Natural killer cell (primary cell): ENCODE measurements at regions not wholly inside any gene's neighbourhood (a gene's known extent, or its start where the extent isn't known, plus 50 kb on each side); places are given as distances from the start of the nearest gene placed in this dataset.

Experiments
- ATAC-seq, 3 donors: fragments of 150-1000 bp in 2 of 3; fragments of 200-7000 bp in 1 of 3; cut with Tn5 transposase; 1 replicate in 1 of 3; 2 replicates in 2 of 3; pipeline ENCODE4 v1.10.0; 2021; ENCODE audit warnings: mild to moderate bottlenecking in 2 of 3, moderate library complexity in 2 of 3
- DNase-seq, 2 donors: peaks; one replicate each; pipeline versions ENCODE4 v3.0.0 to v3.0.0-alpha.2; 2013 to 2021; ENCODE audit warnings: mixed read lengths in 1 of 2
- H3K27ac ChIP-seq: one replicate; pipeline ENCODE4 v1.5.1; 2013; ENCODE audit warnings: mild to moderate bottlenecking, low read length
- H3K27me3 ChIP-seq: one replicate; pipeline ENCODE4 v1.6.1; 2013; ENCODE audit warnings: low read length; ENCODE audit not compliant: control insufficient read depth, insufficient read depth
- H3K36me3 ChIP-seq: one replicate; pipeline ENCODE4 v1.6.1; 2013; ENCODE audit warnings: low read length; ENCODE audit not compliant: control insufficient read depth, insufficient read depth
- H3K4me1 ChIP-seq: one replicate; pipeline ENCODE4 v1.6.1; 2013; ENCODE audit warnings: low read length; ENCODE audit not compliant: control insufficient read depth, insufficient read depth
- H3K4me3 ChIP-seq: one replicate; pipeline ENCODE4 v1.5.1; 2013; ENCODE audit warnings: low read length
- H3K9me3 ChIP-seq: one replicate; pipeline ENCODE4 v1.6.1; 2013; ENCODE audit warnings: low read length; ENCODE audit not compliant: control insufficient read depth, insufficient read depth
- H3K27ac Mint-ChIP-seq, 2 donors: one replicate each; pipeline ENCODE4 v1.8.0; 2022; ENCODE audit warnings: mild to moderate bottlenecking in 2 of 2, mixed read lengths in 2 of 2, moderate library complexity in 1 of 2
- H3K27me3 Mint-ChIP-seq, 2 donors: one replicate each; pipeline ENCODE4 v1.8.0; 2022; ENCODE audit warnings: low read depth in 2 of 2, mixed read lengths in 2 of 2
- H3K36me3 Mint-ChIP-seq: one replicate; pipeline ENCODE4 v1.8.0; 2022; ENCODE audit warnings: mixed read lengths
- H3K4me1 Mint-ChIP-seq, 2 donors: one replicate each; pipeline ENCODE4 v1.8.0; 2022; ENCODE audit warnings: mixed read lengths in 2 of 2
- H3K4me3 Mint-ChIP-seq: one replicate; pipeline ENCODE4 v1.8.0; 2022; ENCODE audit warnings: mild to moderate bottlenecking, moderate library complexity, mixed read lengths
- H3K9me3 Mint-ChIP-seq, 2 donors: one replicate each; pipeline ENCODE4 v1.8.0; 2022; ENCODE audit warnings: mixed read lengths in 2 of 2
- CTCF ChIP-seq: fragments of 200-600 bp; IDR thresholded peaks from one replicate; pipeline ENCODE4 v1.8.0; 2022; ENCODE audit warnings: antibody characterized with exemption
- WGBS: methylation state at CpG from one replicate; pipeline ENCODE4 v1.1.7; 2013; ENCODE audit warnings: missing lambda C conversion rate; ENCODE audit not compliant: insufficient coverage; 5-methylcytosine and 5-hydroxymethylcytosine counted together
- intact Hi-C: fragments of 100-400 bp; cut with micrococcal nuclease; formaldehyde crosslinking; loops from one replicate; pipeline ENCODE4 v1.14.2; 2022

- H3K27me3 ChIP-seq: no peaks in the 10 kb centered on the region
- no peak for DNase-seq
- TF ChIP-seq CTCF: no peak
- H3K27me3 Mint-ChIP-seq: no peaks in the 10 kb centered on the region
- H3K9me3 ChIP-seq: peaks cover 2% of the 10 kb centered on the region
- no peak overlapping the region for H3K27ac ChIP-seq
- H3K4me3 Mint-ChIP-seq: no peak overlapping the region
- H3K4me1 Mint-ChIP-seq: no peaks in the 10 kb centered on the region
- intact Hi-C loops: no loop called here
- H3K4me1 ChIP-seq: no peaks in the 10 kb centered on the region
- H3K9me3 Mint-ChIP-seq: peaks cover 11 to 25% of the 10 kb centered on the region in 2 donors
- peaks cover 6% of the 10 kb centered on the region for H3K36me3 Mint-ChIP-seq
- H3K27ac Mint-ChIP-seq: no peak overlapping the region
- H3K4me3 ChIP-seq: no peak overlapping the region
- no peak for ATAC-seq
- no peaks in the 10 kb centered on the region for H3K36me3 ChIP-seq
- no CpG with 5 or more reads among the region's 1 CpG for WGBS
Measured at GRCh38 chr2:34201099-34201498, 602.0 kb upstream of the FAM98A start.

GRCh38 chr2:34199971-34200370 is 600.9 kb upstream of the FAM98A start:
- Histone ChIP-seq H3K27ac (no peak overlapping the region), H3K9me3 (no peaks in the 10 kb centered on the region), H3K36me3 (no peaks in the 10 kb centered on the region), H3K27me3 (no peaks in the 10 kb centered on the region), H3K4me3 (no peak overlapping the region), H3K4me1 (no peaks in the 10 kb centered on the region)
- no peaks in the 10 kb centered on the region for H3K4me1 Mint-ChIP-seq
- TF ChIP-seq CTCF: no peak
- intact Hi-C loops: no loop called here
- no peak overlapping the region for H3K4me3 Mint-ChIP-seq
- H3K36me3 Mint-ChIP-seq: no peaks in the 10 kb centered on the region
- no peak for DNase-seq
- no peak for ATAC-seq
- H3K9me3 Mint-ChIP-seq: peaks cover 12 to 25% of the 10 kb centered on the region in 2 donors
- H3K27ac Mint-ChIP-seq: no peak overlapping the region
- no peaks in the 10 kb centered on the region for H3K27me3 Mint-ChIP-seq

GRCh38 chr2:34193164-34193563 is 594.1 kb upstream of the FAM98A start:
- no peaks in the 10 kb centered on the region for H3K27me3 ChIP-seq
- Mint-ChIP-seq H3K27me3 (no peaks in the 10 kb centered on the region), H3K27ac (no peak overlapping the region), H3K9me3 (peaks cover 8 to 17% of the 10 kb centered on the region in 2 donors), H3K4me1 (no peaks in the 10 kb centered on the region), H3K4me3 (no peak overlapping the region), H3K36me3 (no peaks in the 10 kb centered on the region)
- no peaks in the 10 kb centered on the region for H3K4me1 ChIP-seq
- no peak for TF ChIP-seq CTCF
- H3K27ac ChIP-seq: no peak overlapping the region
- H3K4me3 ChIP-seq: no peak overlapping the region
- no peaks in the 10 kb centered on the region for H3K9me3 ChIP-seq
- WGBS: 88% methylated on average over 1 of the region's 3 CpGs
- H3K36me3 ChIP-seq: no peaks in the 10 kb centered on the region
- intact Hi-C loops: no loop called here
- ATAC-seq (no peak), DNase-seq (no peak)

GRCh38 chr2:34188464-34189303 is 589.6 kb upstream of the FAM98A start:
- Mint-ChIP-seq H3K27ac (no peak overlapping the region), H3K4me1 (no peaks in the 10 kb centered on the region), H3K9me3 (peaks cover 10 to 11% of the 10 kb centered on the region in 2 donors), H3K36me3 (no peaks in the 10 kb centered on the region), H3K4me3 (no peak overlapping the region), H3K27me3 (no peaks in the 10 kb centered on the region)
- no peak for DNase-seq
- Histone ChIP-seq H3K36me3 (no peaks in the 10 kb centered on the region), H3K4me3 (no peak overlapping the region), H3K9me3 (no peaks in the 10 kb centered on the region), H3K4me1 (no peaks in the 10 kb centered on the region), H3K27ac (no peak overlapping the region), H3K27me3 (no peaks in the 10 kb centered on the region)
- 87% methylated on average over 3 of the region's 6 CpGs for WGBS
- intact Hi-C loops: no loop called here
- TF ChIP-seq CTCF: no peak
- no peak for ATAC-seq
